GM12865 (cell line): ENCODE measurements at regions not wholly inside any gene's neighbourhood (a gene's known extent, or its start where the extent isn't known, plus 50 kb on each side); places are given as distances from the start of the nearest gene placed in this dataset.

Source experiments
- DNase-seq: peaks from one replicate; pipeline ENCODE4 v3.0.0; 2010; ENCODE audit warnings: low read depth
- H3K4me3 ChIP-seq: 2 replicates; pipeline ENCODE4 v1.5.1; 2011; ENCODE audit warnings: mild to moderate bottlenecking, low read depth, low read length, control low read depth
- CTCF ChIP-seq: IDR thresholded peaks from 2 replicates; pipeline ENCODE4 v1.5.1; 2011; ENCODE audit warnings: low read length, control low read depth, low read depth, inconsistent platforms; ENCODE audit not compliant: insufficient read depth; ENCODE audit errors: missing control alignments

- no peak for TF ChIP-seq CTCF
- H3K4me3 ChIP-seq: no peak overlapping the region
- no peak for DNase-seq
Observed at GRCh38 chr1:224846119-224846907, 83.2 kb upstream of the DNAH14 start.

- H3K4me3 ChIP-seq: no peak overlapping the region
- no peak for DNase-seq
- no peak for TF ChIP-seq CTCF
Observed at GRCh38 chr1:224850446-224850845, 79.0 kb upstream of the DNAH14 start.

- no peak overlapping the region for H3K4me3 ChIP-seq
- DNase-seq: peak; percentile 74
- TF ChIP-seq CTCF: peak; percentile 84
Observed at GRCh38 chr1:224851210-224851847, 78.1 kb upstream of the DNAH14 start.

GRCh38 chr1:224851848-224852261 is 77.6 kb upstream of the DNAH14 start:
- DNase-seq: no peak
- no peak for TF ChIP-seq CTCF
- H3K4me3 ChIP-seq: no peak overlapping the region

- DNase-seq: peak; percentile 32
- H3K4me3 ChIP-seq: no peak overlapping the region
- TF ChIP-seq CTCF: peak; percentile 54
Observed at GRCh38 chr1:224852901-224853568, 76.4 kb upstream of the DNAH14 start.

- no peak for DNase-seq
- H3K4me3 ChIP-seq: no peak overlapping the region
- no peak for TF ChIP-seq CTCF
Observed at GRCh38 chr1:224856973-224857372, 72.5 kb upstream of the DNAH14 start.
